ENCODE measurements at regions not wholly inside any gene's neighbourhood (a gene's known extent, or its start where the extent isn't known, plus 50 kb on each side); places are given as distances from the start of the nearest gene placed in this dataset.

DNA sequence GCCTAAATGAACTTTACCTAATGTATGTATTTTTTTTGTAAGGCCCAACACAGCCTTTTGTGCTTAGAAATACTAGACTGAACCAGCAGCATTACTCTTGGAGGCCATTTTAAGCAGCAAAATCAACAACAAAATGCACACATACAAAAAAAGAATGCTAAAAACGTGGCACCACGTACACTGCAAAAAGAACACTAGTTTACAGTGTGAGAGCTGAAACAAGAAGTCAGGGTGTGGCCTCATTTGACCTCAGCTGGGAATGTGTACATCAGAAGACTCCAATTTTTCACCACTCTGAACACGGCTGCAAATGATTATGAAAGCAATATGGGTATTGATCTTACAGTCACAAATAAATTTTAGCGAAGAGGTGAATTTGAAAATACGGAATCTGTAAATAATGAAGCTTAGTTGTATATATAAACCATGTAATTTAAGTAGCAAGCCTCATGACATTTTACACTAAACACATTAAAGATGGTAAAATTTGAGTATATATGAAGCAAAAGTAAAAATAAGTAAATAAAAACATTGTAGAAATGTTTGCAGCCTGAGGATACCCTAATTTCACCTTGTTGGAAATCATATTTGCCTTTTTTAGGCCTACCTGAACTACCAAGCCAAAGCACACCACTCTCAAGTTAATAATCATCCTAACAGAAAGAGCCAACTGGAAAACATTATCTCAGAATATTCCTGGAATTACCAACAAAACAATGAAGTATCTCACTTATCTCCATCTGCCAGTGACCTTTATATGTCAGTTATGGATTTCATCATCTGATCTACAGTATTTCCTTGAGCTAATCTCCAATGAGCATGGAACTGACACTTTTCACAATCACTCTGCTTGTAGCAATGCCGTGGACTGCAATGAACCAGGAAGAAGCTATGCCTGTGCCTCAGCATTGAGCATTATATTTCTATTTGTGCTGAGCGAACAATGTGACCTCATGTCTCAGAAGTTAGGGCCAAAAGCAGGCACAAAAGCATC lies 319.5 kb upstream of the FAT3 start:
- TF ChIP-seq, protein P1, sequence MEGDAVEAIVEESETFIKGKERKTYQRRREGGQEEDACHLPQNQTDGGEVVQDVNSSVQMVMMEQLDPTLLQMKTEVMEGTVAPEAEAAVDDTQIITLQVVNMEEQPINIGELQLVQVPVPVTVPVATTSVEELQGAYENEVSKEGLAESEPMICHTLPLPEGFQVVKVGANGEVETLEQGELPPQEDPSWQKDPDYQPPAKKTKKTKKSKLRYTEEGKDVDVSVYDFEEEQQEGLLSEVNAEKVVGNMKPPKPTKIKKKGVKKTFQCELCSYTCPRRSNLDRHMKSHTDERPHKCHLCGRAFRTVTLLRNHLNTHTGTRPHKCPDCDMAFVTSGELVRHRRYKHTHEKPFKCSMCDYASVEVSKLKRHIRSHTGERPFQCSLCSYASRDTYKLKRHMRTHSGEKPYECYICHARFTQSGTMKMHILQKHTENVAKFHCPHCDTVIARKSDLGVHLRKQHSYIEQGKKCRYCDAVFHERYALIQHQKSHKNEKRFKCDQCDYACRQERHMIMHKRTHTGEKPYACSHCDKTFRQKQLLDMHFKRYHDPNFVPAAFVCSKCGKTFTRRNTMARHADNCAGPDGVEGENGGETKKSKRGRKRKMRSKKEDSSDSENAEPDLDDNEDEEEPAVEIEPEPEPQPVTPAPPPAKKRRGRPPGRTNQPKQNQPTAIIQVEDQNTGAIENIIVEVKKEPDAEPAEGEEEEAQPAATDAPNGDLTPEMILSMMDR (IDR thresholded peaks at IDR 0.05; ENCODE audit: control extremely low read depth, extremely low read depth, low read depth, missing control alignments): no peak
- POLR2A ChIA-PET: no interaction called here
- CTCF ChIA-PET: no interaction called here
- no peak for DNase-seq (ENCODE audit: extremely low spot score)

DNA sequence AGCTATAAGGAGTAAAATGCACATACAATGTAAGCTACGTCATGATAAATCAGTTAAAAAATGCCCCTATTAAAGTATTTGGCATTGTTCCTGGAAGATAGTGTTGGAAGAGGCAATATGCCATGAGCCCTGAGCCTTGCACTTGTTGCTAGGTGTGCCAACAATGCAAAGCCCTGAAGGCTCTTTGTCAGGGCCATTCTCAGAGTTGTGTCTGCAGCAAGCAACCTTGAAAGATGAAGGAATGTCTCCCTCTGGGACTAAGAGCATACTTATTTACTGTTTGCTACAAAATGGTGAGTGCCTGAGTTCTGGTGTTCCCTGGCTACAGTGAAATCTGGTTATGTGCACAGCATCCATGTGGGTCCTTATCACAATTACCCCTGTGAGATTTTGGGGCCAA lies 322.3 kb upstream of the FAT3 start:
- no peak for DNase-seq (ENCODE audit: extremely low spot score)
- TF ChIP-seq, protein P1 (IDR thresholded peaks at IDR 0.05; ENCODE audit: control extremely low read depth, extremely low read depth, low read depth, missing control alignments): no peak
- ChIA-PET CTCF (no interaction called here), POLR2A (no interaction called here)

DNA sequence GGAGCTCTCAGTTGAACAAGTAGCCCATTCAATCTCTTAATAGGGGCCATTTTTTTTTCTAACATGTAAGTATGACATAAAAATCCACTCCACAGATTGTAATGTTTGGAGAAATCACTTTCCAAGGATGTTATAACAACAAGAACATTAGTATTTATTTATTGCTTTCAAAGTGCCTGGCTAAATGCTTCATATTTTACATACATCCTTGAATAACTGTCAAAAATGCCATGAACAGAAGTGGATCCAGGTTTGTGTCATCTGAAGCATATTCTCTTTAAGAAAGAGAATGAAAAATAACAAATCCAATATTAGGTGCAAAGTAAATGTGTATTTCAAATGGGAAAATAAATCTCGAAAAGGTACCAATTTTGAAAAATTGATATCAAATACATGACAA lies 344.0 kb upstream of the FAT3 start:
- DNase-seq (ENCODE audit: extremely low spot score): no peak
- ChIA-PET CTCF (no interaction called here), POLR2A (no interaction called here)
- TF ChIP-seq, protein P1 (IDR thresholded peaks at IDR 0.05; ENCODE audit: control extremely low read depth, extremely low read depth, low read depth, missing control alignments): no peak

DNA sequence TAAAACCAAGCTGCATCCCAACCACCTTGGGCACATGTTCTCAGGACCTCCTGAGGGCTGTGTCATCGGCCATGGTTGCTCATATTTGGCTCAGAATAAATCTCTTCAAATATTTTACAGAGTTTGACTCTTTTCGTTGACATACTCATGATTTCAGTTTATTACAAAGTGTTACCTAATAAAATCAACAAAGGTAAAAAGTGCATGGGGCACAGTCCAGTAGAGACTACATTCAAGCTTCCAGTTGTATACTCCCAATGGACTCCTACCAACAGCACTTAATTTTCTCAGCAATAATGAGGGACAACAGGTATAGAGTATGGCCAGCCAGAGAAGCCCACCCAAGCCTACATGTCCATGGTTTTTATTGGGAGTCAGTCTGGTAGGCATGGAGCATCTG lies 347.9 kb upstream of the FAT3 start:
- ChIA-PET POLR2A (no interaction called here), CTCF (no interaction called here)
- no peak for DNase-seq (ENCODE audit: extremely low spot score)
- TF ChIP-seq, protein P1 (IDR thresholded peaks at IDR 0.05; ENCODE audit: control extremely low read depth, extremely low read depth, low read depth, missing control alignments): no peak

DNA sequence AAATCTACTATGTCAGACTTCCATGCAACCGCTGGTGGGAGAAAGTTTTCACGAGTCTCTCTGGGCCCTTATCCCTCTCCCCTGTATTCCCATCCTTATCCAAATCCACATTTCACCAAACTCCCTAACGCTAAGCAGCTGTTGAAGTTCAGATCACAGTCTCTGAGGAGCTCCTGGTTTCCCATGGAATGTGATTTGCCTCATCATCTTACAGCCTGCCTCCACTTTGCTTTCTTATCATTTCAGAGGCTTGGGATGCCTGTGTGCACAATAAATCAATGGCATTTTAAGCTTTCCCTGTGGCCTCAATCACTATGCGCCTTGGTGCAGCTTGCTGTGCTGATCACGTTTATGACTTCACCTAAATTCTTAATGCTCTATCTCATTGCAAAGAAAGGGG lies 352.4 kb upstream of the FAT3 start:
- ChIA-PET CTCF (interaction anchor here (0.7 kb wide), 2 partner anchors 16 to 23 kb away, joined by 3 read pairs; no protein-coding TSS in a partner anchor), POLR2A (no interaction called here)
- no peak for DNase-seq (ENCODE audit: extremely low spot score)
- TF ChIP-seq, protein P1 (IDR thresholded peaks at IDR 0.05; ENCODE audit: control extremely low read depth, extremely low read depth, low read depth, missing control alignments): no peak

DNA sequence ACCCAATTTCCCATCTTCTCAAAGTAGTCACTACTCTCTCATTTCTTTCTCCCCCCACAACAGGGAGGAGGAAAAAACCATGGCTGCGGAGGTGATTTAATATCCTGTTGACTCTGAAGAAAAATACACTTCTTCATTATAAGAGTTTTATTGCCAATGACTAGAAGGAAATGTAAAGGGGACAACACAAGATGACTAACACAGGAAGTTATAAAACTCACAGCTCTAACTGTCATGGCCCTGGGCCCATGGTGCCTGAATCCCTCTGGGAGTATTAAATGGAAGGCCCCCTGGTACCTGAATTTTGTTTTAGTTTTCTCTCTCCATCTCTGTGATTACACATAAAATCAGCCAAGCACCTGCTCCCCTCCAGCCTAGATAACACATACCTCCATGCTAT lies 352.8 kb upstream of the FAT3 start:
- no peak for DNase-seq (ENCODE audit: extremely low spot score)
- POLR2A ChIA-PET: no interaction called here
- CTCF ChIA-PET: interaction anchor here (0.7 kb wide), 1 partner anchor 23 kb away, joined by 3 read pairs; no protein-coding TSS in a partner anchor
- TF ChIP-seq, protein P1 (IDR thresholded peaks at IDR 0.05; ENCODE audit: control extremely low read depth, extremely low read depth, low read depth, missing control alignments): no peak

Measured in GM10248 (cell line).